ENCODE measurements at regions not wholly inside any gene's neighbourhood (a gene's known extent, or its start where the extent isn't known, plus 50 kb on each side); places are given as distances from the start of the nearest gene placed in this dataset.

DNA sequence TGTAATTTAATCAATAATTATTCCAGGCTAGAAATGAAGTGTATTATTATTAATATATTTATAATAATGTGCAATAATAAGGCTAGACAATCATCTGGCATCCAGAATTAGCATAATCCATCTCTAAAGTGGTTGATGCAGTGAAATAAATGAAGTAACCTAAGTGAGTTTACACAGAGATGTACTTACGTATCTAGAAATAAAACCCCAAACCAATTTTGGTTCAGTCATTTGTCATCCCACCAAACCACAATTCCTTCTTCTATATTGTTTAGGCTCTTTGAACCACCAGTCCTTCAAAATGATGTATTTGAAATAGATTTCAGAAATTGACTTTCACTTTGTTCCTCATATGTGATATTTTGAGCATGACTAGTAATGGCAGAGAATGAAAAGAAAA, 247.6 kb upstream of the MIR17HG start:
- ATAC-seq = no peak
- Histone ChIP-seq H4K20me1 (replicated peaks; ENCODE audit: control insufficient read depth, insufficient read depth, low read length) (no peaks in the 10 kb centered on the region), H2AFZ (ENCODE audit: low read depth, low read length) (no peak overlapping the region), H3K9me1 (ENCODE audit: control insufficient read depth, insufficient read depth, low read length) (no peaks in the 10 kb centered on the region), H3K27ac (ENCODE audit: extremely low read depth, low read depth, low read length) (no peak overlapping the region), H3K4me2 (ENCODE audit: insufficient read depth, low read length) (no peak overlapping the region), H3K79me2 (ENCODE audit: control insufficient read depth, insufficient read depth, low read length) (no peaks in the 10 kb centered on the region), H3K9ac (ENCODE audit: insufficient read depth in 1 of 2, low read depth in 2 of 2, low read length in 2 of 2) (no peak overlapping the region), H3K9me3 (replicated peaks; ENCODE audit: control insufficient read depth, insufficient read depth, low read depth, low read length) (peaks cover 3% of the 10 kb centered on the region; the same call in 1 of the 2 replicates), H3K4me3 (no peak overlapping the region), H3K4me1 (replicated peaks in 1 of 2; ENCODE audit: control insufficient read depth in 2 of 2, insufficient read depth in 2 of 2, low read length in 2 of 2) (no peaks in the 10 kb centered on the region), H3K27me3 (ENCODE audit: control insufficient read depth in 2 of 2, insufficient read depth in 2 of 2, low read length in 2 of 2) (no peaks in the 10 kb centered on the region), H3K36me3 (ENCODE audit: control insufficient read depth, insufficient read depth, low read length) (no peaks in the 10 kb centered on the region)
- BruUV-seq (replicated peaks) = no TSS peak
- 2% methylated on average over 1 of the region's 1 CpG for WGBS (ENCODE audit: insufficient coverage, low coverage, missing lambda C conversion rate)
- FAIRE-seq = no peak
- in situ Hi-C loops (cut with MboI) = no loop called here
- intact Hi-C loops (cut with micrococcal nuclease) = no loop called here
- CTCF ChIA-PET (ENCODE audit: low intra/inter-chr PET ratio) = no interaction called here
- POLR2A ChIA-PET = no interaction called here
- DNase-seq (ENCODE audit: extremely low read depth in 1 of 4, low spot score in 3 of 4) = no peak
- TF ChIP-seq NONO (IDR thresholded peaks at IDR 0.05; ENCODE audit: low read depth in 2 of 2, low read length in 1 of 2) (no peak), PPARD (CRISPR knock-in tag; IDR thresholded peaks at IDR 0.05) (no peak), TFAM (CRISPR knock-in tag; conservative IDR thresholded peaks at IDR 0.05) (peak; percentile 99; the same call in 1 of the 2 replicates), ZNF551 (CRISPR knock-in tag; IDR thresholded peaks at IDR 0.05) (peak; percentile 23; the same call in 1 of the 2 replicates)
- TF ChIP-seq, protein P1, sequence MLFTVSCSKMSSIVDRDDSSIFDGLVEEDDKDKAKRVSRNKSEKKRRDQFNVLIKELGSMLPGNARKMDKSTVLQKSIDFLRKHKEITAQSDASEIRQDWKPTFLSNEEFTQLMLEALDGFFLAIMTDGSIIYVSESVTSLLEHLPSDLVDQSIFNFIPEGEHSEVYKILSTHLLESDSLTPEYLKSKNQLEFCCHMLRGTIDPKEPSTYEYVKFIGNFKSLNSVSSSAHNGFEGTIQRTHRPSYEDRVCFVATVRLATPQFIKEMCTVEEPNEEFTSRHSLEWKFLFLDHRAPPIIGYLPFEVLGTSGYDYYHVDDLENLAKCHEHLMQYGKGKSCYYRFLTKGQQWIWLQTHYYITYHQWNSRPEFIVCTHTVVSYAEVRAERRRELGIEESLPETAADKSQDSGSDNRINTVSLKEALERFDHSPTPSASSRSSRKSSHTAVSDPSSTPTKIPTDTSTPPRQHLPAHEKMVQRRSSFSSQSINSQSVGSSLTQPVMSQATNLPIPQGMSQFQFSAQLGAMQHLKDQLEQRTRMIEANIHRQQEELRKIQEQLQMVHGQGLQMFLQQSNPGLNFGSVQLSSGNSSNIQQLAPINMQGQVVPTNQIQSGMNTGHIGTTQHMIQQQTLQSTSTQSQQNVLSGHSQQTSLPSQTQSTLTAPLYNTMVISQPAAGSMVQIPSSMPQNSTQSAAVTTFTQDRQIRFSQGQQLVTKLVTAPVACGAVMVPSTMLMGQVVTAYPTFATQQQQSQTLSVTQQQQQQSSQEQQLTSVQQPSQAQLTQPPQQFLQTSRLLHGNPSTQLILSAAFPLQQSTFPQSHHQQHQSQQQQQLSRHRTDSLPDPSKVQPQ (CRISPR knock-in tag; IDR thresholded peaks at IDR 0.05; ENCODE audit: borderline replicate concordance) = no peak

All from K562 (cell line).